SH-SY5Y (cell line): ENCODE measurements at regions not wholly inside any gene's neighbourhood (a gene's known extent, or its start where the extent isn't known, plus 50 kb on each side); places are given as distances from the start of the nearest gene placed in this dataset.
A peak's percentile ranks its signal among the peaks of the same experiment; 100 is the strongest.

Experiments
- GATA2 ChIP-seq: IDR thresholded peaks from 2 replicates; pipeline ENCODE4 v1.6.1; 2011; ENCODE audit warnings: mild to moderate bottlenecking, low read depth, low read length
- GATA3 ChIP-seq: IDR thresholded peaks from 2 replicates; pipeline ENCODE4 v1.6.1; 2011; ENCODE audit warnings: low read depth, mild to moderate bottlenecking, low read length, moderate library complexity

GRCh38 chr4:161186750-161187149 lies 977.0 kb downstream of the FSTL5 start:
- TF ChIP-seq GATA3, result peak; percentile 33; the same call in 1 of the 2 replicates
- no peak for TF ChIP-seq GATA2
